NCI-H1048 (cell line): ENCODE measurements at regions not wholly inside any gene's neighbourhood (a gene's known extent, or its start where the extent isn't known, plus 50 kb on each side); places are given as distances from the start of the nearest gene placed in this dataset.
"Not testable (repeated sequence)": the region's sequence is repeated elsewhere in the genome, so short reads cannot be mapped to it uniquely, and the experiment has no call there.

ENCODE experiments used
- DNase-seq: peaks from one replicate; lab custom pipeline; 2025; lab: John Stamatoyannopoulos, UW

DNA sequence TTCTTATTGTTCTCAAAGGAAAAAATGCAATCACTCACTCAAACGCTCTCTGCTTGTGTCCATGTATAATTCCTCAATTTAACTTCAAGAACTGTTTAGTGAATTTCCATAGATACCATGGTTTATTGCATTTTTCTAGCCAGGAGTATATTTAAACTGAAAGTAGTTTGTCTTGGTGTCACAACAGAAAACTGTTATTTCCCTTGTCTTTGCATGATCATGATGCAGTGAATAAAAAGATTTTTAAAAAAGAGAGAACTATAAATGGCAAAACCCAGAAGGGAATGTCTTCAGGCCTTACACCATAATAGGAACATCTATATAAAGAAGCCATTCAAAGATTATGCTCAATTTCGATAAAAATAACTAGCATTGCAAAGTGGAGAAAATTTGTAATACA, 523.5 kb upstream of the ADGRL4 start:
- DNase-seq: no peak

DNA sequence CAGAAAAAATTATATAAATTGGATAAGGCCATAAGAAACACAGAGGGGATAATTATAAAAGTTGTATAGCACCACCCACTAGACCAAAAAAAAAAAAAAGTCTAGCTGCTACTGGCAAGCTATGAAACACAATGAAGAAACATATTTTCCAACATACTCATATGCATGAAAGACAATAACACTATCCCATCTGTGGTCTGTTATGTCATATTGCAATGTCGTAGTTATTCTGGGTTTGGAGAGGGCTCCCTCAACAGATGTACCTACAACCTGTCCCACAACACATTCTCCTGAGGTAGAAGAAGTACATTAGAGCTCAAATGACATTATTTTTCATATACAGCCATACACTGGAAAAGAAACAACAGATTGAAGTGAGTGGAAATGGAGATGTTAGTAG, 517.6 kb upstream of the ADGRL4 start:
- DNase-seq: no peak

DNA sequence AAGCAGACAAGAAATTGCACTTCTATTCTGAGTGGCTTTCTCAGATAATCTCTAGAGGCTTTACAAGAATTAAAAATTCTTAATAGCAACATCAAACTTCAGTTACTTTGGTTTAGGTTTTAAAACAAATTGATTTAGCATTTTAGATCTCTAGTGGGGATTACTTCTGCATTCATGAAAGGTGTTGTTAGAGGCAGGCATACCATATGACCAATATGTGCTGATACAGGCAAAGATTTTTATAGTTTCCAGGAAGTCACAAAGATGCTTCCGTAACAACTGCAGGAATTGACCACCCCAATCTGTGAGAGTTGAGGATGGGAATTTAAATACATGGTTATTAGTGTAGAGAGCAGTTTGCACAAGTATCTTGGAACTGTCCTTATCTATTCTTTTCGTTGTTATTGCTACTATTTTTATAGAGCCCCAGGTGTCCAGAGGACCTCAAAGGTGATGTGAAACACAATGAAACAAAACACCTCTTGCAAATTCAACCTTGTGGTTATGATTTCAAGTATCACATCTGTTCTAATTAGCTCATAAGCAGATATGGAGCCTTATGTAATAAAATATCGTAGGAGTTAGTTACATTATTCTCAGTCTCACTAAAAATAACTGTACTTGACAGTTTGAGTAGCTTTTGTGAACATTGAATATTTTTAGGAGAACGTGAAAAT, 512.7 kb upstream of the ADGRL4 start:
- no peak for DNase-seq

DNA sequence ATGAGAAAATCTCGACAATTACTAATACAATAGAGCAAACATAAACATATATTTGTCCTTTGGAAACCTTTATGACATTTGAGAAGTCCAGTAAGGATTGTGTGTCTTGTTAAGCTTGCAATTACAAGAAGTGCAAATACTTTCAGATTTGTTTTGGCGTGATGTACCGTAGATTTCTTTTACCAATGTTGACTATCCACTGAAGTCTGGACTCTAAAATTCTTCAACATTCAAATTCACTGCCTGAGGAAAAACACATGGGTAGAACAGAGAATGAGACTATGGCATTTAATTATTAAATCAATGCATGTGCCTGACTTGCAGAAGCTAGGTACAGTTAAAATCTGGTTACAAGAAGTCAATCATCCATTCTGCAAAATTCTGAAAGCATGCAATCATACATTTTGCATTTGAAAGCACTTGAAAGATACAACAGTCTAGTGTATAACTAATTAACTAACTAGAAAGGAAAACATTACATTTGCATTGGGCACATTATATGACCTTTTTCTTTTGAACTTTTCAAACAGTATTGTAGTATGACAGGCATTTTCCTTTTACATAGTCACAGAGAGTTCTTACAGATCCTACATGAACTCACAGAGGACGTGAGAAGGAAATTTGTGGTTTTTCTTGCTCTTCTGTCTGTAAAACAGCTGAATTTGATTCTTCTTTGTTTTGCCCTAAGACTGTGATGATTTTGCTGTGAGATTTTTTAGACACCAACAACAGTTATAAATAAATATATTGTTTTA, 511.1 kb upstream of the ADGRL4 start:
- peak; percentile 19 for DNase-seq

DNA sequence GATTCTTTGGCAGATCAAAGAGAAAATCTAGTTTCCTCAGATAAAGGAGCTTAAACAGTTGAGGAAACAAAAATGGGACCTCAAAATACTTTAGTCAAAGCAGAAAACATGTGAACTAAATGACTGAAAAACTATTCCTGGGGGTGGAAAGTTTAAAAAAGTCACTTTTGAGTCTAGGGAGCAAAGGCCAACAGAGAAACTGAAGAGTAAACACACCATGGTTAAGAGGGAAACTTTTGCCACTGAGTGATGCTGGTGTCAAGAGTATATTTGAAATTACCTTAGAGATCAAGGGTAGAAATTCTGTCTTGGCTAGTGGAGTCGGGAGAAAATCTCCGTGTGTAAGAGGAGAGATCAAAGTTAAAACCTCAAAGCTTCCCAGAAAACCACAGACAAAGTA, 501.2 kb upstream of the ADGRL4 start:
- DNase-seq: no peak

DNA sequence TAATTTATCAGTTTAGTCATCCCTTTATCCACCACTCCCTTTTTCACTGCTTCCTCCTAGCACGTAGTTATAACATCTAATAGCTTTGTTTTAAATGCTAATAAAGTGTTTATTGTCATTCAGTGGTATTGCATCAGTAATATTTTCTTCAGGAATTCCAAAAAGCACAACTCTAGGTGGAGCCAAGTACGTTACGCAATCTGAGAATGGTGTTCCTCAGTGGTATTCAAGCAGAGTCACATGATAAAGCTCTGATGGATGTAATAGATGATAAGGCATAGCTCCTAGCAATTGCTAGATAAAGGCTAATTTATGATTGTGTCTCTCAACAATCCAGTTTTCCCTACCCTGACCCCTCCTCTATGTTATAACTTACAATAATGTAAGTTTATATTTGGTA, 494.6 kb upstream of the ADGRL4 start:
- no peak for DNase-seq

DNA sequence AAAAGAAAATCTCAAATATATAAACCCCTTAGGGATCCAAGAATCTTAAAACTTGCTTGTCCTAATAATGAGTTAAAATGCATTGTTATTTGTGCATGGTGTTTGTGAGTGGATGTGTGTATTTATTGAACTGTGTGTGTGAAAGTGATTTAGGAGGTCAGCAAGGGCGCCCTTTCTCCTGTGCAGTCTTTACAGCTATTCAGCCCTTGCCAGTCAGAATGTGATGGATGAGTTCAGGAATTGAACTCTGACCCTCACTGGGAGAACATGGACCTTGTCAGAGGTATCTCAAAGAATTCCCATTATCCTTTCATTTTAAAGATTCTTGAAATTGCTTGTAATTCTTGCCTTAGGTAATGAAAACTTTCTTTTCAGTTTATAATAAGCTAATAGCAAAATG, 493.0 kb upstream of the ADGRL4 start:
- no peak for DNase-seq

DNA sequence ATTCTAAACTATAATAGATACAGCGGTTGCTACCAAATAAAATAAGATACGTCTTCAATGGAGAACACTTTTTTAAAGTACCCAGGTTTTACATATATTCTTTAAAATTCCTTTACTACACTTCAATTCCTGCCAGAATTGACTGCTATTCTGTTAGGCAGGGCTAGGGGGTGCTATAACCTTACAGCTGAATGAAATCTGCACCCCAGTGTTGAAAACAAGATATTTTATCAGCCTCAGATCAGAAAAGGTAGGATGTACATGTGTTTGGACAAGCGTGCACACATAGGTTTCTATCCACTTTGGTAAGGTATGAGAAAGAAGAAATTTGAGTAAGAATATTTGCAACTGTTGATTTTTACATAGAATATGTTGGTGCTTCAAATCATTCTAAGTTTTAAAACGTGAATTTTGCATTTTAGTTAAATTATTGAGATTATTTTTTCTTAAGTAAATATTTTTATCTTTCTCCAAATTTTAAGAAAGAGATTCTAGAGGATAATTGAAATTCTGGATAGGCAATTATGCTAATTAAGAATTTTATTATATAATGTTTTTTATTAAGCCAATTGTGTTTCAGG, 490.8 kb upstream of the ADGRL4 start:
- DNase-seq: peak; percentile 16

DNA sequence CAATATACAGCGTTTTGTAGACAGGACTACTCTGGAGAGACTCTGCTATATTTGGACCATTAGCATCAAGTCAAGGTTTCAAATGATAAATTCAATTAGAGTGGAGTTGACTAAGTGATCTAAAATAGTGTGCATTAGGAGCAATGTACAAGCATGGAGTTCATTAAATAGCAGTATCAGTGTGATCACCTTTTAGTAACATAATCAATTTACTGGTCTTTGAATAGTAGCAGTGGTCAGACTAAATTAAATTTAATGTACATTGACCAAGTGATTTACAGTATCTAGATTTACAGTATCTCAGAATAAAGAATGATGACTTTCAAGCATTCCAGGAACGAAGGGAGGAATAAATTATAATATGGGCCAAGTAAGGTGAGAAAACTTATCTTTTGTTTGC, 489.6 kb upstream of the ADGRL4 start:
- no peak for DNase-seq

DNA sequence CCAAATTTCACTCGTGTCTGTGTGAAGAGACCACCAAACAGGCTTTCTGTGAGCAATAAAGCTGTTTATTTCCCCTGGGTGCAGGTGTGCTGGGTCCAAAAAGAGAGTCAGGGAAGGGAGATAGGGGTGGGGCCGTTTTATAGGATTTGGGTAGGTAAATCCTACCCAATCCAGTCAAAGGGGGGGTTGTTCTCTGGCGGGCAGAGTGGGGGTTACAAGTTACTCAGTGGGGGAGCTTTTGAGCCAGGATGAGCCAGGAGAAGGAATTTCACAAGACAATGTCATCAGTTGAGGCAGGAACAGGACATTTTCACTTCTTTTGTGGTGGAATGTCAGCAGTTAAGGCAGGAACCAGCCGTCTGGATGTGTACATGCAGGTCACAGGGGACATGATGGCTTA, 487.2 kb upstream of the ADGRL4 start:
- DNase-seq: not testable (repeated sequence)

DNA sequence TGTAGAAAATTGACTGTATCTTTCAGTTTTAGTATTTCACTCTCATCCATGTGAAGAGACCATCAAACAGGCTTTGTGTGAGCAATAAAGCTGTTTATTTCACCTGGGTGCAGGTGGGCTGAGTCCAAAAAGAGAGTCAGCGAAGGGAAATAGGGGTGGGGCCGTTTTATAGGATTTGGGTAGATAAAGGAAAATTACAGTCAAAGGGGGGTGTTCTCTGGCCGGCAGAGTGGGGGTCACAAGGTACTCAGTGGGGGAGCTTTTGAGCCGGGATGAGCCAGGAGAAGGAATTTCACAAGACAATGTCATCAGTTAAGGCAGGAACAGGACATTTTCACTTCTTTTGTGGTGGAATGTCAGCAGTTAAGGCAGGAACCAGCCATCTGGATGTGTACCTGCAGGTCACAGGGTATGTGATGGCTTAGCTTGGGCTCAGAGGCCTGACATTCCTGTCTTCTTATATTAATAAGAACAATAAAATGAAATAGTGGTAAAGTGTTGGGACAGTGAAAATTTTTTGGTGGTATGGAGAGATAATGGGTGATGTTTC, 482.1 kb upstream of the ADGRL4 start:
- DNase-seq: not testable (repeated sequence)

DNA sequence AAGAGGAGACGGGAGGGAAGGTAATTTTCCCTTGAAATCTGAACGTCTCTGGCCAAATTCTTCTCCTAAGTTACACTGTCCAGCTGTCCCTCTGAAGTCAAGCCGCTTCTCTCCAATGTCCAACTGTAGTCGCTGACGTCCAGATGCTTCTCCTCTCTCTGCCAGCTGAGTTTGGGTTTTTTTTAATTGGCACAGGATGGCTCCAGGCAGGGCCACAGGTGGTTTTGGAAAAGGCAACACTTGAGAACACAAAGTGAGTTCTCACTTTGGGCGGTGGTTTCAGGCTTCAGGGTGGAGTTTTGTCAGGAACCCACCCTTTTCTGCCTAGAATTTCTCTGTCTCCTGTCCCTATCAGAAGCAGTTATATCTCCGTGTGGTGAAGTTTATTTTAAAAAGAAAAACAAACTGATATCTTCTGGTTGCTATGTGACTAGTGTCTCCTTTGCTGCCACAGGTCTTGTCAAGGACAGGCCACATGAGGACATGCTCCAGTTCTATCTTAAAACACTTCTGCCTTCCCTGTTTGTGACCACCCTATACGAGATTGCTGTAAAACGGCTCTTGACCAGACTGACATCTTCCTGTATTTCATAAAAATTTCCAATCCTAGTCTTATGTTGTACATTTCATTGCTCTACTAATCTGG, 472.3 kb upstream of the ADGRL4 start:
- no peak for DNase-seq

DNA sequence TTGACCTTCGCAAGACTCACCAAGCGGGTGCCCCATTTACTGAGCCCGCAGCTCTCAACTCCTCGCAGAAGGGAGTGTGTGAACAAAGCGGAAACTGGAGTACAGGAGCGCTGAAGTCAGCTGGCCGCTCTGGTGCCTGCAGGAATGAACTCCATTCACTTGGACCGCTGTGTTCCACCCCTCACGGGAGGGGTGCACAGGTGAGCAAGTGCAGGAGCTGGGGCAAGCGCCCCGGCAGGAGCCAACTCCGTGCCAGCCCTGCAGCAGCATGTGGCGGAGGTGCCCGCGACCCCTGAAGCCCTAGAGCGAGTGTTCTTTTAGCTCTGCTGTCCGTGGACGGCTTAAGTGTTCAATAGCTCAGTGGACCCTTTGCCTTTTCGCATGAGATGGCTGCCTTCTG, 471.6 kb upstream of the ADGRL4 start:
- DNase-seq: no peak

DNA sequence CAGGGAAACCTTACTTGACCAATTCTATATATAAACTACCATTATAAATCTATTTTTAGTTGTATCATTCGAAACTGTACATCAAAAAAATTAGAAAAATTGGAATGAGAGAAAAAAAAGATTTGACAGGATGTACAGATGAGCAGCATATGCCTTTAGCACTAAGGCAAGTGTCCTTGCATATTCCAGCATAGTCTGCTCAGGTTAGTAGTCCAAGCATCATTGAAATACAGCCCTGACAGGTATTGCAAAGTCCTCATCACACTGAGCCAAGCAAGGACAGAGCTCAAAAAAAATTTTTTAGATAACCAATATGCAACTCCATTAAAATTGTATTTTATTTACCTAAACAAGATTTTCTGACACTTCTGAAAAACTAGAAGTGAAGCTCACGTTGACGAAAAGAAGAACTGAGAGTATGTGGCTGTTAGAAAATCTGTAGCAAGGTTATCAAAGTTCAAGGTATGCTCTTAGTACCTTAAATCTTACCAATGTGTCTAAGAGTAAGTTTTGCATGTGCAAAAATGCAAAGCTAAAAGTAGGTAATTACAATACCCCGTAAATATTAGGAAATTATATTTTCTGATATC, 465.6 kb upstream of the ADGRL4 start:
- no peak for DNase-seq

DNA sequence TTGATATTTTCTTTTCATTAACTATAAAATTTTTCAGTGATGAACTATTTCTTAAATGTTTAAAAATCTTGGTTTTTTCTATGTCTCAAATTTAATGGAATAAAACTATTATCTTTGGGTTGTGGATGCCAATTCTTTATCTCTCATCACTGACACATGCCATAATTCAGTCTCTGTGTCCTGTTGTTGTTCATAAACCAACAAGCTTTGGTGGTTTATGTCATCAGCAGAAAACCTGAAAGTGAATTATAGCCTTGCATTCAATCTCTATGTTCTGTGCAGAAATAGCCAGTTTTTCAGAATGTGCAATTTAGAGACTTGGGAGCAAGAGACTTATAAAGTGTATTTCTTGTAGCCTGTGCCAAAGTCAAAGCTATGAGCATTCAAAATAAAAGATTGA, 462.6 kb upstream of the ADGRL4 start:
- DNase-seq: no peak

DNA sequence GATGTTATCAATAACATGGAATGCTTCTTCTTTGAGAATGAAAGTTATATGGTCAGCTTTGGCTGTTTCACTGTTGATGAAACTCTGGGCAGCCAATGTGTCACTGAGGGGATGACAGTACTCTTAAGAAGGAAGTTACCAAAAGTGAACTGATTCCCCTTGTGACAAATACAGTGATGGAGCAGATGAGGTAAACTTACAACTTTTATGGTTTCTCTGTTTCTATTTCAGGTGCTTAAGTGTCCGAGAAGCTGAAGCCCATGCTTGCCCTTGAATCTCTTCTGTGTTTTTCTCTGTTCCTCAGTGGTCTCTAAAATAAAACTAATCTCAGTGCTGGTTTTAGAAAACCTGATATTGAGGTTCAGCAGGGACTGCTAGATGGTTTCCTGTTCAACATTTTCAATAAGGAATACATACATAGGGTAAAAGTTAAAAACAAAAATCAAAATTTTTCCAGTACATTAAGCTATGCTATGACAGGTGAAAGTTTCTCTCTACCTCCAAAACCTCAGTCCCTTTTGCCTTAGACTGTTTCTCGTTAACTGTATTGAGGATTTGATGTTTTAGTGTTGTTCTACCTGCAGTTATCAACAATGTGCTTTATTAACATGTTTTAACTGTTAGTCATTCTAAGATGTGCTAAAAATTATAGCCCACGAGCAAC, 454.4 kb upstream of the ADGRL4 start:
- DNase-seq: no peak

DNA sequence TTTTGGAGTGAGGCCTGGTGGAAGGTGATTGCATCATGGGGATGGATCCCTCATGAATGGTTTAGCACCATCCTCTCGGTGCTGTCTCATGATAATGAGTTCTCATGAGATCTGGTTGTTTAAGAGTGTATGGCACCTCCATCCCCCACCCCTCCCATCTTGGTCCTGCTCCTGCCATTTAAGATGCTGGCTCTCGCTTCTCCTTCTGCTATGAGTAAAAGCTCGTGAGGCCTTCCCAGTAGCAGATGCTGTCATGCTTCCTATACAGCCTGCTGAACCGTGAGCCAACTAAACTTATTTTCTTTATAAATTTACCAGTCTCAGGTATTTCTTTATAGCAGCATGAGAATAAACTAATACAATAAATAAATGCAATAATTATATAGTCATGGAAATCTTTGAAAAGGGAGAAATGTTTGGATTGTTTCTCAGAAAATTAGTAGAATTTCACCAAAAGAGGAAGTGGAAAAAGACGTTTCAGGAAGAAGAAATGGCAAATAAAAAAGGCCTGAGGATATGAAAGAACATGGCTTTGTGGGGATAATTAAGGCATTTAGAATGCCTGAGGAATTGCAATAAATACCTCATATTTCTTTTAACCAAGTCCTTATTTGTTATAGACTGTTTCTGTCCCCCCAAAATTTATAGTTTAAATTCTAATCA, 451.2 kb upstream of the ADGRL4 start:
- DNase-seq: no peak

DNA sequence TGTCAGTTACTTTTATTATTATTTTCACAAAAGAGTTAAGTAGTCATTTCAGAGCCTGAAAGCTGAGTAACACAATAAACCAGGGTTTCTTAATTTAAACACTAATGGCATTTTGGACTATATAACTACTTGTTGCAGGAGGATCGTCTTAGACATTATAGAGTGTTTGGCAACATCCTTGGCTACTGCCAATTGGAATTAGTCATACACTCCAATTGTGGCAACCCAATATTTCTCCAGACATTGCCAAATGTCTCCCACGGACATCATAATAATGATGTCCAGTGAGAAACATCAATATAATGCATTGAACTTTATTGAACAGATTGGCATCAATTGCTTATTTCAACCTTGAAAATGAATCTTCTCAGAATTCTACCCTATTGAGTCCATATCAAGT, 441.9 kb upstream of the ADGRL4 start:
- DNase-seq: no peak

DNA sequence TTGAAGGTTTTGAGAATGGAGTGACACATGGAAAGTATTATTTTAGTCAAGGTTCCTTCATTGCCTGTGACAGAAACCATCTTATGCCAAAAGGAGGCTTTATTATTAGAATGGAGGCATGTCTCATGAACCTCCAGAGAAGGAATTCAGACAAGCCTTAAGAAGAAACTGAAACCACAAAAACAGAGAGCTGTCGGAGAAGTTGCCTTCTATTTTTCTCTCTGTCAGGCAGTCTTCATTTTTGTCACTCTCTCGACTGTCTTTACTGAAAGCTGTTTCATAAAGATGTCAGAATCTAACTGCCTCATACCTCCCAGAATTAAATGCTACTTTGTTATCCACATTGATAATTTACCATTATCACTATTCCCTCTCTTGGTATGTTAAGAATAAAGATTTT, 434.7 kb upstream of the ADGRL4 start:
- DNase-seq: no peak

DNA sequence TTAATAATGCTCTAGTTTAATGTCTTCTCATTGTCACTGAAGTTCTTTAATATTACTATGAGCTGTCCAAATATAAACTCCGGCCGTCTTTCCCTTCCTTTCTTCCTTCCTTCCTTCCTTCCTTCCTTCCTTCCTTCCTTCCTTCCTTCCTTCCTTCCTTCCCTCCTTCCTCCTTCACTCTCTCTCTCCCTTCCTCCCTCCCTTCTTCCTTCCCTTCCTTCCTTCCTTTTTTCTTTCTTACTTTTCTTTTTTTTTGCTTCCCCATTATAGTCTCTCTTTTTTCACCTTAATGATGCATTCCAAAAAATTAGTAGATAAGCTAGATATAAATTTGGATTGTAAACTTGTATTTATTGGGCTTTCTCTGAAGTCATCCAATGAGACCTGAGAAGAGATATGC, 431.0 kb upstream of the ADGRL4 start:
- no peak for DNase-seq

DNA sequence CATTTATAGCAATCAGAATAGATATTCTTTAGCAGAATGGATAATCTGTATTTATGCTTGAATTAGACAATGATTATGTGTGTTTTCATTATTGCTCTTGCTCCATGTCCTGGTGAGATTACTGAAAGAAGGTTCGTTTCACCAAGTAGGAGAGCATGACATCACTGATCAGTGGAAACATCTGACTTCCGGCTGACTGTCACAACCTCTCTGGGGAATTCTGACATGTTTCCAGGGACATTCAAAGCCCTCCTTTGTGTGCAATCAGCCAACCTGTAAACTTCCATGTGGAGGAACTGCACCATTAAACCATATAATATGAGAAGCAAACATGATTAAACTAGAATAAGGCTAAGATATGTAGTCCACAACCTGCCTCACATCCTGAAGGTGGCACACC, 424.8 kb upstream of the ADGRL4 start:
- no peak for DNase-seq
